Muscle of leg (tissue), 3 donors: ENCODE measurements at regions not wholly inside any gene's neighbourhood (a gene's known extent, or its start where the extent isn't known, plus 50 kb on each side); places are given as distances from the start of the nearest gene placed in this dataset.

Source experiments
- DNase-seq: peaks from one replicate; pipeline ENCODE4 v3.0.0; 2013
- H3K27ac ChIP-seq: one replicate; pipeline ENCODE4 v1.5.1; 2013; ENCODE audit warnings: mild to moderate bottlenecking, low read length, control low read depth
- H3K27me3 ChIP-seq: one replicate; pipeline ENCODE4 v1.6.1; 2013; ENCODE audit warnings: low read length; ENCODE audit not compliant: control insufficient read depth, insufficient read depth
- H3K36me3 ChIP-seq: one replicate; pipeline ENCODE4 v1.6.1; 2013; ENCODE audit warnings: low read length; ENCODE audit not compliant: control insufficient read depth, insufficient read depth
- H3K4me1 ChIP-seq: one replicate; pipeline ENCODE4 v1.6.1; 2013; ENCODE audit warnings: low read length; ENCODE audit not compliant: control insufficient read depth, insufficient read depth
- H3K4me3 ChIP-seq: one replicate; pipeline ENCODE4 v1.5.1; 2013; ENCODE audit warnings: low read length, control low read depth
- H3K9me3 ChIP-seq: replicated peaks from 2 replicates; pipeline ENCODE4 v1.6.1; 2013; ENCODE audit warnings: low read depth, low read length; ENCODE audit not compliant: control insufficient read depth
- WGBS: methylation state at CpG from one replicate; pipeline ENCODE4 v1.1.5; 2013; ENCODE audit warnings: missing lambda C conversion rate; ENCODE audit not compliant: insufficient coverage; 5-methylcytosine and 5-hydroxymethylcytosine counted together

DNA sequence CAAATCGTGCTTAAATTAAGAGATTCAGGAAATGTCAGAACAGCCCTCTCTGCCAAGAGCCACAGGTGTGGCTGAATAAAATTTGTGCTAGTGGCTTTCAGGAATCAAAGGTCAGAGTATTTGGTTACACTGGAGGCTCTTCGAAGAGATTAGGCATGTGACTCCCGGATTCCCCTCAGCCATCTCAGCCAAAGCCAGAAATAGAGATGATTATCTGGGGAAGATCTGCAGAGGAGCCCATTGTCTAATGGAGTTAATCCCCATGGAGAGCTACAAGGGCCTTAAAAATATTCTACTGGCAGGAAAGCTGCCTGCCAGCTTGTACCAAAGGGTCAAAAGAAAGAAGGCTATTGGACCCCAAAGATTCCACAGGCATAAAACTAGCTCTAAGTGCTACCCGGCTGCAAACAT, 1259.5 kb downstream of the TBC1D22A start:
- Histone ChIP-seq H3K4me3 (no peak overlapping the region), H3K27me3 (peaks cover 14% of the 10 kb centered on the region), H3K27ac (no peak overlapping the region), H3K4me1 (peaks cover 5% of the 10 kb centered on the region), H3K9me3 (peaks cover 12% of the 10 kb centered on the region), H3K36me3 (no peaks in the 10 kb centered on the region)
- peak; percentile 6 for DNase-seq
- 42% methylated on average over 2 of the region's 4 CpGs for WGBS

DNA sequence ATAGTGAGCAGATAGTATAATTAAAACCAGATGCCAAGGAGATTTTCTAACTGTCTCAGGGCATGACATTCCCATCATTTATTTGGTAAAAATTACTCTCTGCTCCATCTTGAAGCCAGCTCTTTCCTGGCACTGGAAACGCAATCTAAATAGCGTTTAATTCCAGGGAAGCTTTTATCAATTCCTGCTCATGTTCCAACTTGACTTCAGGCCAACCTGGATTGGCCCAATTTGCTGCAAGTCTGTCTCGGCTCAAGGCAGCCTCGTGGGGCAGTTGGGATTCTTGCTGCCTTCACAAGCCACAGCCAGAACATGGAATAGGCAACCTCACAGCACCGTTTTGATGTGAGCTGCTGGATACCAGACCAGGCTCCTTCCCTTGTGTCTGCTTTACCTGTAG, 1255.9 kb downstream of the TBC1D22A start:
- DNase-seq = peak; percentile 39

GRCh38 chr22:48015701-48016100, 1253.3 kb downstream of the TBC1D22A start:
- DNase-seq = no peak
- H3K4me1 ChIP-seq = no peaks in the 10 kb centered on the region
- no peak overlapping the region for H3K4me3 ChIP-seq
- WGBS = 86% methylated on average over 5 of the region's 5 CpGs
- no peak overlapping the region for H3K27ac ChIP-seq
- no peaks in the 10 kb centered on the region for H3K36me3 ChIP-seq
- H3K27me3 ChIP-seq = peaks cover 27% of the 10 kb centered on the region
- H3K9me3 ChIP-seq = peaks cover 12% of the 10 kb centered on the region

More for the DNA sequence above, 1255.9 kb downstream of the TBC1D22A start:
- Histone ChIP-seq H3K36me3 (no peaks in the 10 kb centered on the region), H3K27ac (no peak overlapping the region), H3K27me3 (peaks cover 27% of the 10 kb centered on the region), H3K4me3 (no peak overlapping the region), H3K4me1 (peaks cover 5% of the 10 kb centered on the region), H3K9me3 (peaks cover 12% of the 10 kb centered on the region)
- WGBS = 22% methylated on average over 5 of the region's 5 CpGs

DNA sequence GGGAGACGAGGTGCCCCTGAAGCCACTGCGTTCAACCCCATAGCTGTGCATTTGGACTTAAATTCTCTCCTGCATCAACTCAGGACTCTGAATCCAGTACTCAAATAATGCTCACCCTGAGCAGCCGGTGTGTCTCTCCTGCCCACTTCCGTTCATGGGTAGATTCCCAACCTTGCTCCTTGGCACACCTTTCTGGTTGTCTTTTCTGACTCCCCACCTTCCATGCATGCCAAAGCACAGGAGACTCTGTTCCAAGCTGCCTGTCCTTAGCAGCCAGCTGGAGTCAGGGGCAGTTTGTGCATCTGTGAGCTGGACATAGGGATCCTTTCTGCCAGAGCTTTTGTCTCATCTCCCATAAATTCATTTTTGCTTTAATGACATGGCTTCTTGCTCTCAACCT, 1242.5 kb downstream of the TBC1D22A start:
- H3K27ac ChIP-seq = no peak overlapping the region
- H3K27me3 ChIP-seq = peaks cover 9% of the 10 kb centered on the region
- H3K36me3 ChIP-seq = no peaks in the 10 kb centered on the region
- H3K9me3 ChIP-seq = no peaks in the 10 kb centered on the region
- no peak for DNase-seq
- H3K4me3 ChIP-seq = no peak overlapping the region
- 86% methylated on average over 3 of the region's 4 CpGs for WGBS
- no peaks in the 10 kb centered on the region for H3K4me1 ChIP-seq

- Histone ChIP-seq H3K9me3 (no peaks in the 10 kb centered on the region), H3K4me3 (no peak overlapping the region), H3K36me3 (no peaks in the 10 kb centered on the region), H3K27ac (no peak overlapping the region), H3K4me1 (no peaks in the 10 kb centered on the region), H3K27me3 (peaks cover 9% of the 10 kb centered on the region)
- no peak for DNase-seq
- WGBS = 28% methylated on average over 4 of the region's 6 CpGs
Observed at GRCh38 chr22:48004038-48004437, 1241.6 kb downstream of the TBC1D22A start.

DNA sequence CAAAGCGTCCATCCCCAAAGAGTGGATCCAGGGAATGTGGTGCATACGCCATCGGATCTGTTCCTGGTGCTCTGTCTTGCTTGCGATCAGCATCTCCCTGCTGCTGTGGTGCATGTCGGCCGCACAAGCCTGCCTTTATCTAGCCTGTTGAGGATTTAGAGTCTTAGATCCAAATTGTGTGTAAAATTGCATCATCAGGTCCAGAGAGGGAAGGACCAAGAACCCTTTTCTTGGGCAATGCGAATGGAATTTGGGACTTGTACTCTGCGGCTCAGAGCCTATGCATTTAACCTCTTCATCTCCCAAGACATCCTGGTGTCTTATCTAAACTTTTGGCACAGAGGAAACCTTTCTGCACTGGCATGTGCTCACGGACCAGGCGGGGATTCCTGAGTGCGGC, 1238.7 kb downstream of the TBC1D22A start:
- no peaks in the 10 kb centered on the region for H3K9me3 ChIP-seq
- DNase-seq = no peak
- no peak overlapping the region for H3K27ac ChIP-seq
- H3K36me3 ChIP-seq = no peaks in the 10 kb centered on the region
- 70% methylated on average over 8 of the region's 11 CpGs for WGBS
- no peaks in the 10 kb centered on the region for H3K4me1 ChIP-seq
- H3K4me3 ChIP-seq = no peak overlapping the region
- peaks cover 9% of the 10 kb centered on the region for H3K27me3 ChIP-seq

- no peak for DNase-seq
- H3K36me3 ChIP-seq = no peaks in the 10 kb centered on the region
- no peak overlapping the region for H3K27ac ChIP-seq
- H3K27me3 ChIP-seq = no peaks in the 10 kb centered on the region
- H3K4me1 ChIP-seq = no peaks in the 10 kb centered on the region
- WGBS = 77% methylated on average over 5 of the region's 8 CpGs
- H3K4me3 ChIP-seq = no peak overlapping the region
- no peaks in the 10 kb centered on the region for H3K9me3 ChIP-seq
Observed at GRCh38 chr22:47997612-47998011, 1235.2 kb downstream of the TBC1D22A start.

DNA sequence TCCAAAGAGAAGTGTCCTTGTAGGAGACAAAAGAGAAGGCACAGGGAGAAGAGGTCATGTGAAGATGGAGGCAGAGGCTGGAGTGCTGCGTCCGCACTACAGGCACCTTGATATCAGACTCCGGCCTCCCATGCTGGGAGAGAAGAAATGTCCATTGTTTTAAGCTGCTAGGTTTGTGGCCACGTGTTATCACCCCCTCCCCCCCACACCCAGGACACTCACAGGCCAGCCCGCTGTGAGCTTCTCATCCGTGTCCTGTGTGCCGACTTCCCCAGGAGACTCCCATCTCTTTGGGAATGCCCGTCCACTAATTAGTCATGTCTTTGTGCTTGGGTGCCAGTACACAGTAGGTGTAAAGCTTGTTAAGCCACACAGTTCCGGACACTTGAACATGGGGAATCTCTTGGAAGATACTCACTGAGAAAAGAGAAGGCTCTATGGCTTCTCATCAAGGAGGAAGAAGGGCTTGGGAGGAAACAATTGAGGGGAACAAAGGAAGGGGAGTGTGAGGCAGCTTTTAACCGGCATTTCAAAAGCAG, 1234.7 kb downstream of the TBC1D22A start:
- WGBS = 72% methylated on average over 6 of the region's 10 CpGs
- Histone ChIP-seq H3K9me3 (no peaks in the 10 kb centered on the region), H3K27me3 (no peaks in the 10 kb centered on the region), H3K4me1 (no peaks in the 10 kb centered on the region), H3K27ac (no peak overlapping the region), H3K36me3 (no peaks in the 10 kb centered on the region), H3K4me3 (no peak overlapping the region)
- DNase-seq = no peak

- Histone ChIP-seq H3K4me3 (no peak overlapping the region), H3K36me3 (no peaks in the 10 kb centered on the region), H3K27me3 (no peaks in the 10 kb centered on the region), H3K27ac (no peak overlapping the region), H3K9me3 (no peaks in the 10 kb centered on the region), H3K4me1 (no peaks in the 10 kb centered on the region)
- 93% methylated on average over 7 of the region's 8 CpGs for WGBS
- DNase-seq = no peak
Observed at GRCh38 chr22:47996446-47996857, 1234.0 kb downstream of the TBC1D22A start.

DNA sequence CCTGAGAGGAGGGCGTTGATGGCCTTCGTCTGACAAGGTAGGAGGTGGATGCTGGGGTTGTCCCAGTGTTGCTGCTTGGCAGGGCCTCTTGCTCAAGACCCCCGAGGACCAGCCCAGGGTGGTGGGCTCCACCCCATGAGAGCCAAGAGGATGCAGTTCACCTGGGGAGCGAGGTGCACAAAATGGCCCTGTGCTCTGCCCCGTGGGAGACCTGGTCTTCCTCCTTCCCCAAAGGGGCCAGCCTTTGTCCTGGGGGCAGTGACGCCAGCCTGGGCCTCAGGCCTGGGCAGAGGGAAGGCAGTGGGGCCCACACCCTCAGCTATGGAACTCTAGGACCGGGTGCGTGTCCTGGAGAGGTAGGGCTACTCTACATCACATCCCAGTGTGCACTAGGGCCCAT, 1233.3 kb downstream of the TBC1D22A start:
- no peaks in the 10 kb centered on the region for H3K4me1 ChIP-seq
- 84% methylated on average over 4 of the region's 8 CpGs for WGBS

GRCh38 chr22:47995264-47995627, 1232.8 kb downstream of the TBC1D22A start:
- Histone ChIP-seq H3K27me3 (no peaks in the 10 kb centered on the region), H3K4me3 (no peak overlapping the region), H3K4me1 (no peaks in the 10 kb centered on the region), H3K27ac (no peak overlapping the region), H3K9me3 (no peaks in the 10 kb centered on the region), H3K36me3 (no peaks in the 10 kb centered on the region)
- DNase-seq = no peak
- WGBS = 68% methylated on average over 10 of the region's 17 CpGs

More for the DNA sequence above, 1233.3 kb downstream of the TBC1D22A start:
- Histone ChIP-seq H3K36me3 (no peaks in the 10 kb centered on the region), H3K9me3 (no peaks in the 10 kb centered on the region), H3K27me3 (no peaks in the 10 kb centered on the region), H3K4me3 (no peak overlapping the region), H3K27ac (no peak overlapping the region)
- no peak for DNase-seq
